Suprapubic skin (tissue), 4 donors: ENCODE measurements at regions not wholly inside any gene's neighbourhood (a gene's known extent, or its start where the extent isn't known, plus 50 kb on each side); places are given as distances from the start of the nearest gene placed in this dataset.
"Not testable (repeated sequence)": the region's sequence is repeated elsewhere in the genome, so short reads cannot be mapped to it uniquely, and the experiment has no call there.

Experiments
- EP300 ChIP-seq: sonication (generic); formaldehyde crosslinking; IDR thresholded peaks from one replicate; pipeline ENCODE4 v1.6.1; 2017; ENCODE audit warnings: antibody characterized with exemption
- POLR2A ChIP-seq, 2 donors: fragments of 450-650 bp; IDR thresholded peaks; one replicate each; pipeline ENCODE4 v1.6.1; 2017; ENCODE audit warnings: antibody characterized with exemption in 2 of 2, mild to moderate bottlenecking in 2 of 2, moderate library complexity in 2 of 2
- POLR2AphosphoS5 ChIP-seq, 3 donors: sonication (generic); formaldehyde crosslinking; IDR thresholded peaks; one replicate each; pipeline ENCODE4 v1.6.1; 2017; ENCODE audit warnings: antibody characterized with exemption in 3 of 3
- TF ChIP-seq, protein P1 (sequence below), 2 donors: fragments of 200-600 bp in 1 of 2; fragments of 450-650 bp in 1 of 2; sonication (generic) in 1 of 2; IDR thresholded peaks; one replicate each; pipeline ENCODE4 v1.5.1; 2016 to 2019; ENCODE audit warnings: antibody characterized with exemption in 2 of 2, mild to moderate bottlenecking in 1 of 2, moderate library complexity in 1 of 2

DNA sequence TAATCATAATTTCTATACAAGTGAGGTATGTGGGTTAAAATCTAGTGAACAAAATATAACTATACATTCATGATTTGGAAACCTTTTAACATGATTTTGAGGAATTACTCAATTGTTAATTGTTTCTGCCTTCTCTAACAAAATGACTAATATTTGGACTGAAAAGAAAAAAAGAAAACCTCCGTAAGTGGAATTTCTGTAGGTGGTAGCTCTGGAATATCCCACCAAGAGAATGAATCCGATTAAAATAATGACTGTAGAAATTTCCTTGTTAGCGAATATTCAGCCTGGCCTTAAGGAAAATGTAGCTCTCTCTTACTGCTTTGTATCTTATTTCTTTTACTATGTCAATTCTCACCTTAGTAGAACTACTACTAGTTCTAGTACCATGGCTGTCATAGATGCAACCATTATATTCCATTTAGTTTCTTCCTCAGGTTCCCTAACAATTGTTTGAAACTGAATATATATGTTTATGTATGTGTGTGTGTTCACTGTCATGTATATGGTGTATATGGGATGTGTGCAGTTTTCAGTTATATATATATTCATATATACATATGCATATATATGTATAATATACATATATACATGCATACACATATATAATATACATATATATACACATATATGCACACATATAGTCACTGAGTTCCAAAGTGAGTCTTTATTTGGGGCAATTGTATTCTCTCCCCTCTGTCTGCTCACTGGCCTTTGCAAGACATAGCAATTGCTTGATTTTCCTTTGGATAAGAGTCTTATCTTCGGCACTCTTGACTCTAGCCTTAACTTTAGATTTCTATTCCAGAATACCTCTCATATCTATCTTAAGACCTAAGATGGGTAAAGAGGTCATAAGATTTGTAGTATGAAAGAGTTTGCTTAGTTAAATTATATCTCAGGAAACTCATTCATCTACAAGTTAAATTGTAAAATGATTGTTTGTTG is 1523.7 kb upstream of the TPTE start:
- TF ChIP-seq, protein P1, sequence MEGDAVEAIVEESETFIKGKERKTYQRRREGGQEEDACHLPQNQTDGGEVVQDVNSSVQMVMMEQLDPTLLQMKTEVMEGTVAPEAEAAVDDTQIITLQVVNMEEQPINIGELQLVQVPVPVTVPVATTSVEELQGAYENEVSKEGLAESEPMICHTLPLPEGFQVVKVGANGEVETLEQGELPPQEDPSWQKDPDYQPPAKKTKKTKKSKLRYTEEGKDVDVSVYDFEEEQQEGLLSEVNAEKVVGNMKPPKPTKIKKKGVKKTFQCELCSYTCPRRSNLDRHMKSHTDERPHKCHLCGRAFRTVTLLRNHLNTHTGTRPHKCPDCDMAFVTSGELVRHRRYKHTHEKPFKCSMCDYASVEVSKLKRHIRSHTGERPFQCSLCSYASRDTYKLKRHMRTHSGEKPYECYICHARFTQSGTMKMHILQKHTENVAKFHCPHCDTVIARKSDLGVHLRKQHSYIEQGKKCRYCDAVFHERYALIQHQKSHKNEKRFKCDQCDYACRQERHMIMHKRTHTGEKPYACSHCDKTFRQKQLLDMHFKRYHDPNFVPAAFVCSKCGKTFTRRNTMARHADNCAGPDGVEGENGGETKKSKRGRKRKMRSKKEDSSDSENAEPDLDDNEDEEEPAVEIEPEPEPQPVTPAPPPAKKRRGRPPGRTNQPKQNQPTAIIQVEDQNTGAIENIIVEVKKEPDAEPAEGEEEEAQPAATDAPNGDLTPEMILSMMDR (IDR thresholded peaks at IDR 0.05) = not testable (repeated sequence)
- TF ChIP-seq EP300; POLR2A (IDR thresholded peaks at IDR 0.05); POLR2AphosphoS5 (IDR thresholded peaks at IDR 0.05): not testable (repeated sequence)
